GM23248 (cell line): ENCODE measurements at regions not wholly inside any gene's neighbourhood (a gene's known extent, or its start where the extent isn't known, plus 50 kb on each side); places are given as distances from the start of the nearest gene placed in this dataset.

ENCODE experiments used
- DNase-seq: peaks from one replicate; pipeline ENCODE4 v3.0.0-alpha.2; 2015
- H2AFZ ChIP-seq: fragments of 200-600 bp; sonication (generic); 2 replicates; pipeline ENCODE4 v1.6.1; 2016; ENCODE audit warnings: antibody characterized with exemption
- H3F3A ChIP-seq: fragments of 200-600 bp; sonication (generic); 2 replicates; pipeline ENCODE4 v1.6.1; 2016; ENCODE audit warnings: mild to moderate bottlenecking, antibody characterized with exemption, mixed run types; ENCODE audit not compliant: insufficient read depth
- H3K27ac ChIP-seq: fragments of 200-600 bp; sonication (generic); 2 replicates; pipeline ENCODE4 v1.5.1; 2016; ENCODE audit warnings: mild to moderate bottlenecking
- H3K27me3 ChIP-seq: fragments of 200-600 bp; sonication (generic); replicated peaks from 2 replicates; pipeline ENCODE4 v1.6.1; 2016; ENCODE audit warnings: mild to moderate bottlenecking; ENCODE audit not compliant: insufficient read depth
- H3K36me3 ChIP-seq: fragments of 200-600 bp; sonication (generic); 2 replicates; pipeline ENCODE4 v1.6.1; 2016; ENCODE audit warnings: low read depth, mild to moderate bottlenecking
- H3K4me1 ChIP-seq: fragments of 200-600 bp; sonication (generic); 2 replicates; pipeline ENCODE4 v1.6.1; 2016; ENCODE audit warnings: mild to moderate bottlenecking; ENCODE audit not compliant: insufficient read depth
- H3K4me2 ChIP-seq: fragments of 200-600 bp; sonication (generic); one replicate; pipeline ENCODE4 v1.6.1; 2016; ENCODE audit warnings: mild to moderate bottlenecking; ENCODE audit not compliant: unreplicated experiment
- H3K4me3 ChIP-seq: fragments of 200-600 bp; sonication (generic); 2 replicates; pipeline ENCODE4 v1.5.1; 2016; ENCODE audit warnings: mild to moderate bottlenecking
- H3K79me2 ChIP-seq: fragments of 200-600 bp; sonication (generic); 2 replicates; pipeline ENCODE4 v1.6.1; 2016; ENCODE audit warnings: mild to moderate bottlenecking; ENCODE audit not compliant: insufficient read depth
- H3K9ac ChIP-seq: fragments of 200-600 bp; sonication (generic); 2 replicates; pipeline ENCODE4 v1.6.1; 2016; ENCODE audit warnings: mild to moderate bottlenecking
- H3K9me2 ChIP-seq: fragments of 200-600 bp; sonication (generic); 2 replicates; pipeline ENCODE4 v1.6.1; 2016; ENCODE audit warnings: mixed run types, mild to moderate bottlenecking, moderate library complexity; ENCODE audit not compliant: insufficient read depth
- H3K9me3 ChIP-seq: fragments of 200-600 bp; sonication (generic); one replicate; pipeline ENCODE4 v1.6.1; 2017; ENCODE audit warnings: low read depth
- H4K20me1 ChIP-seq: fragments of 200-600 bp; sonication (generic); 2 replicates; pipeline ENCODE4 v1.6.0; 2016; ENCODE audit not compliant: insufficient read depth
- EZH2 ChIP-seq: fragments of 200-600 bp; sonication (generic); IDR thresholded peaks from 2 replicates; pipeline ENCODE4 v1.6.1; 2018; ENCODE audit warnings: antibody characterized with exemption, mild to moderate bottlenecking; ENCODE audit not compliant: insufficient read depth, poor library complexity, severe bottlenecking
- EZH2phosphoT487 ChIP-seq: fragments of 200-600 bp; sonication (generic); IDR thresholded peaks from 2 replicates; pipeline ENCODE4 v1.6.1; 2018; ENCODE audit warnings: antibody characterized with exemption, moderate library complexity, mild to moderate bottlenecking, low read depth; ENCODE audit not compliant: insufficient read depth
- WGBS, 2 experiments: methylation state at CpG; one replicate each; pipeline ENCODE4 v1.1.6; 2015 to 2017; ENCODE audit warnings: low lambda C conversion rate in 2 of 2, low coverage in 1 of 2; ENCODE audit errors: missing lambda C conversion rate in 2 of 2; 5-methylcytosine and 5-hydroxymethylcytosine counted together
- in situ Hi-C: fragments of 300-500 bp; cut with MboI; formaldehyde crosslinking; loops from 2 replicates; pipeline ENCODE4 v1.15.0; 2020

DNA sequence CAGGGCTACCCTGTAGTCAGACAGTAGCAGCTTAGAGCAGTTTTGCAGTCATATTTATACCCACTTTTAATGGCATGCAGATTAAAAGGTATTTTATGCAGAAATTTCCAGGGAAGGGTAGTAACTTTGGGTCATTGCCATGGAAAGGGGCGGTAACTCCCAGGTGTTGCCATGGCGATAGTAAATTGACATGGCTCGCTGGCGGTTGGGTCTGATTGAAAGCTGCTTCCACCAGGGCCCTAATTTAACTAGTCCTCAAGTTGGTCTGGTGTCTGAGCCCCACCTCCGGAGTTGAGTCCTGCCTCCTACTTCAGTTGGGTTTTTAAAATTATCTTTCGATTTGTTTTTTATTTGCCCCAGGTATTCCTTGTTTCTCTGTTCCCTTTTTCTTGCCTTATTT, 70.1 kb downstream of the NAA11 start:
- Histone ChIP-seq H3K9me2 (no peaks in the 10 kb centered on the region), H3K27ac (no peak overlapping the region), H3F3A (no peaks in the 10 kb centered on the region), H3K4me3 (no peak overlapping the region), H2AFZ (no peak overlapping the region), H4K20me1 (no peaks in the 10 kb centered on the region), H3K4me1 (no peaks in the 10 kb centered on the region), H3K9ac (no peak overlapping the region), H3K79me2 (no peaks in the 10 kb centered on the region), H3K36me3 (no peaks in the 10 kb centered on the region), H3K9me3 (no peaks in the 10 kb centered on the region), H3K27me3 (no peaks in the 10 kb centered on the region), H3K4me2 (no peak overlapping the region)
- WGBS, 2 experiments = 56 to 64% methylated on average over 6 of the region's 6 CpGs
- in situ Hi-C loops = no loop called here
- DNase-seq = no peak
- TF ChIP-seq EZH2phosphoT487 = no peak

DNA sequence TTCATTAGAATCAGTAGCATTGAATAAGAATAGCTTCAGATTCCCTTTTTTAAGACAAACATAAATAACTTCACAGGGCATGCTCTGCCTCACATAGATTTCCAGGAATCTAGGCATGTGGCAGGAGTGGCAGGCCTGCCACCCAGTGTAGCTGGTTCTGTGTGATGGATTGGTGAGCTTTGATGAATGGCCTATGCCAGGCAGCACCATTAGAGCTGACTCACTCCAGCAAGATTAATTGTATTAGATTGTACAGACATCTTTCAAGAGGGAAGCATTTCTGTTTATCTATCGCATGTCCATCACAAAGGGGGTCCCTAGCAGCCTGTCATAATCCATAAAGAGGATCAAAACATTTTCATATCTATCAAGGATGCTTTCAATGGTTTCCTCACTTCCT, 71.9 kb downstream of the NAA11 start:
- Histone ChIP-seq H3F3A (no peaks in the 10 kb centered on the region), H3K36me3 (no peaks in the 10 kb centered on the region), H3K4me2 (no peak overlapping the region), H3K9me2 (no peaks in the 10 kb centered on the region), H3K27me3 (no peaks in the 10 kb centered on the region), H3K27ac (no peak overlapping the region), H2AFZ (no peak overlapping the region), H4K20me1 (no peaks in the 10 kb centered on the region), H3K9ac (no peak overlapping the region), H3K9me3 (no peaks in the 10 kb centered on the region), H3K4me1 (no peaks in the 10 kb centered on the region), H3K79me2 (no peaks in the 10 kb centered on the region), H3K4me3 (no peak overlapping the region)
- TF ChIP-seq EZH2 (no peak), EZH2phosphoT487 (no peak)
- 54 to 55% methylated on average over 1 of the region's 1 CpG for WGBS, 2 experiments
- DNase-seq = no peak
- in situ Hi-C loops = no loop called here

DNA sequence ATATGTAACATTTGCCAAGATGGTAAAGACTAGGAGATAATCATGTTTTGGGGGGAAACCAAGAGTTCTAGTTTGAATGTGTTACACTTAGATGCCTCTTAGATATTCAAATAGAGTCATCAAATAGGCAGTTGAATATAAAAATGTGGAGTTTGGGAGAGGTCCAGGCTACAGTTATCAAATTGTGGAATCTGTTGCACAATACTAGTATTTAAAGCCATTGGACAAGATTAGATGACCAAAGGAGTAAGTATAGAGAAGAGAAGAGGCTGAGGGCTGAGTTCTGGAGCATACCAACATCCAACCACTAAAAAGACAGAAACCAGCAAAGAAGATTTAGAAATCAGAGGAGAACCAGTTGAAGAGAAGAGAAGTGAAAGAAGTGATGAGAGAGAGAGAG, 72.7 kb downstream of the NAA11 start:
- no peaks in the 10 kb centered on the region for H4K20me1 ChIP-seq
- no peaks in the 10 kb centered on the region for H3K36me3 ChIP-seq
- DNase-seq = no peak
- H2AFZ ChIP-seq = no peak overlapping the region
- no peaks in the 10 kb centered on the region for H3K79me2 ChIP-seq
- no peaks in the 10 kb centered on the region for H3K27me3 ChIP-seq
- H3K9me2 ChIP-seq = no peaks in the 10 kb centered on the region
- no peak overlapping the region for H3K4me2 ChIP-seq
- H3K4me3 ChIP-seq = no peak overlapping the region
- H3K4me1 ChIP-seq = no peaks in the 10 kb centered on the region
- no peak overlapping the region for H3K27ac ChIP-seq
- no peaks in the 10 kb centered on the region for H3F3A ChIP-seq
- TF ChIP-seq EZH2phosphoT487 = no peak
- TF ChIP-seq EZH2 = no peak
- H3K9ac ChIP-seq = no peak overlapping the region
- in situ Hi-C loops = no loop called here
- no peaks in the 10 kb centered on the region for H3K9me3 ChIP-seq

DNA sequence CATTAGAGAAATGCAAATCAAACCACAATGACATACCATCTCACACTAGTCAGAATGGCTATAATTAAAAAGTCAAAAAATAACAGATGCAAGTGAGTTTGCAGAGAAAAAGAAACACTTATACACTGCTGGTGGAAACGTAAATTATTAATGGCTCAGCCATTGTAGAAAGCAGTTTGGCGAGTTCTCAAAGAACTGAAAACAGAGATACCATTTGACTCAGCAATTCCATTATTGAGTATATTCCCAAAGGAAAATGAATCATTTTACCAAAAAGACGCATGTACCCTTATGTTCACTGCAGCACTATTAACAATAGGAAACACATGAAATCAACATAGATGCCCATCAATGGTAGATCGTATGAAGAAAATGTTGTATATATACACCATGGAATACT, 75.0 kb downstream of the NAA11 start:
- Histone ChIP-seq H3K27me3 (no peaks in the 10 kb centered on the region), H3K9ac (no peak overlapping the region), H3K4me3 (no peak overlapping the region), H4K20me1 (no peaks in the 10 kb centered on the region), H3K79me2 (no peaks in the 10 kb centered on the region), H2AFZ (no peak overlapping the region), H3K4me2 (no peak overlapping the region), H3K27ac (no peak overlapping the region), H3K4me1 (no peaks in the 10 kb centered on the region), H3K9me2 (no peaks in the 10 kb centered on the region), H3F3A (no peaks in the 10 kb centered on the region), H3K9me3 (no peaks in the 10 kb centered on the region), H3K36me3 (no peaks in the 10 kb centered on the region)
- in situ Hi-C loops = no loop called here
- no peak for DNase-seq
- TF ChIP-seq EZH2phosphoT487 = no peak
- no peak for TF ChIP-seq EZH2
- WGBS, 2 experiments = 21 to 23% methylated on average over 4 of the region's 4 CpGs

DNA sequence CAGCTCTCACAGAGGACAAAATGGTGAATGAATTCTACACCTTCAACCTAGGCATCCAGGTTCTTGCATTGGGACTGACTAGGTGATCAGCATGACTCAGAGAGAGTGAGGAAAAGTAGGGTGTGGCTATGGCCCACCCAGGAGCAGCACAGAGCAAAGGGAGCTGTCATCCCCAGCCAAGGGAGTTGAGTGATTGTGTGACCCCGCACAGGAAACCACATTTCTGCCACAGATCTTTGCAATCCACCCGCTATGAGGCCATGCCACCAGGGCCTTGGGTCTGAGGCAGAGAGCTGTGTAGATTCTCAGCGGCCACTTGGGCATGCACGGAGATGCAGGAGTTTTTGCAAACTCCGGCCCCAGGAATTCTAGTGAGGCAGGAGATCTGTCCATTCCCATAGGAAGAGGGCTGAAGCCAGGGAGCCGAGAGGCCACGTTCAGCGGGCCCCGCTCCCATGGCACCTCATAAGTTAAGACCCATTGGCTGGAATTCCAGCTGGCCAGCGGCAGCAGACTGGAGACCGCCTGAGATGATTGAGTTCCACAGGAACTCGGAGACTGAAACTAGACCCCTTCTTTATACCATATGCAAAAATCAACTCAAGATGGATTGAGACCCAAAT, 75.9 kb downstream of the NAA11 start:
- H3K9me3 ChIP-seq = no peaks in the 10 kb centered on the region
- no peak for DNase-seq
- H3K36me3 ChIP-seq = no peaks in the 10 kb centered on the region
- H2AFZ ChIP-seq = no peak overlapping the region
- no peaks in the 10 kb centered on the region for H3K9me2 ChIP-seq
- no peaks in the 10 kb centered on the region for H3K27me3 ChIP-seq
- no peak overlapping the region for H3K9ac ChIP-seq
- TF ChIP-seq EZH2phosphoT487 (no peak), EZH2 (no peak)
- no peak overlapping the region for H3K4me3 ChIP-seq
- in situ Hi-C loops = no loop called here
- no peak overlapping the region for H3K27ac ChIP-seq
- WGBS, 2 experiments = 81 to 84% methylated on average over 11 to 12 of the region's 12 CpGs
- H4K20me1 ChIP-seq = no peaks in the 10 kb centered on the region
- H3F3A ChIP-seq = no peaks in the 10 kb centered on the region
- no peaks in the 10 kb centered on the region for H3K79me2 ChIP-seq
- H3K4me1 ChIP-seq = no peaks in the 10 kb centered on the region
- no peak overlapping the region for H3K4me2 ChIP-seq
